HG03159 (cell line): ENCODE measurements at regions not wholly inside any gene's neighbourhood (a gene's known extent, or its start where the extent isn't known, plus 50 kb on each side); places are given as distances from the start of the nearest gene placed in this dataset.
A peak's percentile ranks its signal among the peaks of the same experiment; 100 is the strongest.

ENCODE experiments used
- ATAC-seq: cut with Tn5 transposase; IDR thresholded peaks from one replicate; pipeline ENCODE4 v1.9.1; 2021; ENCODE audit warnings: mild to moderate bottlenecking, moderate library complexity; ENCODE audit not compliant: unreplicated experiment

- ATAC-seq, result no peak
Measured at GRCh38 chr2:151087377-151087776, 174.3 kb downstream of the RBM43 start.

- no peak for ATAC-seq
Measured at GRCh38 chr2:151085181-151085611, 176.5 kb downstream of the RBM43 start.

- no peak for ATAC-seq
Measured at GRCh38 chr2:151083856-151084795, 177.5 kb downstream of the RBM43 start.

- ATAC-seq, result no peak
Measured at GRCh38 chr2:151078889-151079288, 182.8 kb downstream of the RBM43 start.

GRCh38 chr2:151071906-151072305, 189.8 kb downstream of the RBM43 start:
- ATAC-seq, result no peak

GRCh38 chr2:151071382-151071781, 190.3 kb downstream of the RBM43 start:
- no peak for ATAC-seq

GRCh38 chr2:151070253-151070652, 191.4 kb downstream of the RBM43 start:
- ATAC-seq, result no peak

- ATAC-seq, result no peak
Measured at GRCh38 chr2:151067658-151068369, 193.8 kb downstream of the RBM43 start.

GRCh38 chr2:151063271-151063670, 198.4 kb downstream of the RBM43 start:
- ATAC-seq, result no peak

- no peak for ATAC-seq
Measured at GRCh38 chr2:151060287-151060686, 201.4 kb downstream of the RBM43 start.

- ATAC-seq, result no peak
Measured at GRCh38 chr2:151056870-151057269, 204.8 kb downstream of the RBM43 start.

GRCh38 chr2:151053661-151053990, 208.0 kb downstream of the RBM43 start:
- no peak for ATAC-seq

- ATAC-seq, result no peak
Measured at GRCh38 chr2:151052850-151053660, 208.6 kb downstream of the RBM43 start.

- ATAC-seq, result peak; percentile 94
Measured at GRCh38 chr2:151051574-151052220, 210.0 kb downstream of the RBM43 start.

GRCh38 chr2:151049746-151050145, 211.9 kb downstream of the RBM43 start:
- ATAC-seq, result no peak

GRCh38 chr2:151048331-151049054, 213.2 kb downstream of the RBM43 start:
- ATAC-seq, result no peak

- ATAC-seq, result no peak
Measured at GRCh38 chr2:151043484-151043883, 218.2 kb downstream of the RBM43 start.

- ATAC-seq, result no peak
Measured at GRCh38 chr2:151042964-151043363, 218.7 kb downstream of the RBM43 start.

GRCh38 chr2:151040039-151040438, 221.6 kb downstream of the RBM43 start:
- ATAC-seq, result no peak

- no peak for ATAC-seq
Measured at GRCh38 chr2:151038516-151038915, 223.1 kb downstream of the RBM43 start.
